ENCODE measurements at regions not wholly inside any gene's neighbourhood (a gene's known extent, or its start where the extent isn't known, plus 50 kb on each side); places are given as distances from the start of the nearest gene placed in this dataset.

- TF ChIP-seq, protein P1, sequence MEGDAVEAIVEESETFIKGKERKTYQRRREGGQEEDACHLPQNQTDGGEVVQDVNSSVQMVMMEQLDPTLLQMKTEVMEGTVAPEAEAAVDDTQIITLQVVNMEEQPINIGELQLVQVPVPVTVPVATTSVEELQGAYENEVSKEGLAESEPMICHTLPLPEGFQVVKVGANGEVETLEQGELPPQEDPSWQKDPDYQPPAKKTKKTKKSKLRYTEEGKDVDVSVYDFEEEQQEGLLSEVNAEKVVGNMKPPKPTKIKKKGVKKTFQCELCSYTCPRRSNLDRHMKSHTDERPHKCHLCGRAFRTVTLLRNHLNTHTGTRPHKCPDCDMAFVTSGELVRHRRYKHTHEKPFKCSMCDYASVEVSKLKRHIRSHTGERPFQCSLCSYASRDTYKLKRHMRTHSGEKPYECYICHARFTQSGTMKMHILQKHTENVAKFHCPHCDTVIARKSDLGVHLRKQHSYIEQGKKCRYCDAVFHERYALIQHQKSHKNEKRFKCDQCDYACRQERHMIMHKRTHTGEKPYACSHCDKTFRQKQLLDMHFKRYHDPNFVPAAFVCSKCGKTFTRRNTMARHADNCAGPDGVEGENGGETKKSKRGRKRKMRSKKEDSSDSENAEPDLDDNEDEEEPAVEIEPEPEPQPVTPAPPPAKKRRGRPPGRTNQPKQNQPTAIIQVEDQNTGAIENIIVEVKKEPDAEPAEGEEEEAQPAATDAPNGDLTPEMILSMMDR (IDR thresholded peaks at IDR 0.05), result no peak
- no peak for TF ChIP-seq EZH2 (IDR thresholded peaks at IDR 0.05)
- no peak for TF ChIP-seq EZH2phosphoT487 (IDR thresholded peaks at IDR 0.05)
Observed at GRCh38 chr6:130771741-130772140, 55.5 kb upstream of the SMLR1 start.
